ENCODE measurements at regions not wholly inside any gene's neighbourhood (a gene's known extent, or its start where the extent isn't known, plus 50 kb on each side); places are given as distances from the start of the nearest gene placed in this dataset.

- Histone ChIP-seq H2AFZ (ENCODE audit: low read length) (peak overlapping the region; percentile 18), H3K4me2 (ENCODE audit: insufficient read depth, low read length) (no peak overlapping the region), H3K4me1 (ENCODE audit: insufficient read depth, low read length) (peaks cover 4% of the 10 kb centered on the region), H3K9me3 (ENCODE audit: low read depth, low read length) (no peaks in the 10 kb centered on the region), H3K79me2 (ENCODE audit: insufficient read depth, low read length) (no peaks in the 10 kb centered on the region), H3K27ac (ENCODE audit: low read depth, low read length) (no peak overlapping the region), H4K20me1 (ENCODE audit: insufficient read depth, low read length) (no peaks in the 10 kb centered on the region), H3K4me3 (ENCODE audit: insufficient read depth, low read length) (no peak overlapping the region), H3K36me3 (ENCODE audit: insufficient read depth, low read length) (no peaks in the 10 kb centered on the region), H3K27me3 (ENCODE audit: insufficient read depth, low read length) (no peaks in the 10 kb centered on the region)
- DNase-seq (ENCODE audit: insufficient read length, low spot score, missing footprints) = no peak
- TF ChIP-seq CTCF (IDR thresholded peaks at IDR 0.05; ENCODE audit: extremely low read depth, low read depth, low read length) = no peak
Measured at GRCh38 chr11:86186386-86186785, 58.2 kb upstream of the EED start.

GRCh38 chr11:86185381-86185750 lies 59.2 kb upstream of the EED start:
- H4K20me1 ChIP-seq (ENCODE audit: insufficient read depth, low read length) = no peaks in the 10 kb centered on the region
- H3K4me1 ChIP-seq (ENCODE audit: insufficient read depth, low read length) = peaks cover 4% of the 10 kb centered on the region
- no peaks in the 10 kb centered on the region for H3K79me2 ChIP-seq (ENCODE audit: insufficient read depth, low read length)
- H2AFZ ChIP-seq (ENCODE audit: low read length) = no peak overlapping the region
- no peak for TF ChIP-seq CTCF (IDR thresholded peaks at IDR 0.05; ENCODE audit: extremely low read depth, low read depth, low read length)
- no peaks in the 10 kb centered on the region for H3K27me3 ChIP-seq (ENCODE audit: insufficient read depth, low read length)
- no peak overlapping the region for H3K27ac ChIP-seq (ENCODE audit: low read depth, low read length)
- H3K4me2 ChIP-seq (ENCODE audit: insufficient read depth, low read length) = no peak overlapping the region
- DNase-seq (ENCODE audit: insufficient read length, low spot score, missing footprints) = no peak
- H3K36me3 ChIP-seq (ENCODE audit: insufficient read depth, low read length) = no peaks in the 10 kb centered on the region
- H3K9me3 ChIP-seq (ENCODE audit: low read depth, low read length) = no peaks in the 10 kb centered on the region
- no peak overlapping the region for H3K4me3 ChIP-seq (ENCODE audit: insufficient read depth, low read length)

- Histone ChIP-seq H3K27ac (ENCODE audit: low read depth, low read length) (no peak overlapping the region), H3K36me3 (ENCODE audit: insufficient read depth, low read length) (no peaks in the 10 kb centered on the region), H3K4me2 (ENCODE audit: insufficient read depth, low read length) (no peak overlapping the region), H3K4me3 (ENCODE audit: insufficient read depth, low read length) (no peak overlapping the region), H2AFZ (ENCODE audit: low read length) (no peak overlapping the region), H3K27me3 (ENCODE audit: insufficient read depth, low read length) (no peaks in the 10 kb centered on the region), H4K20me1 (ENCODE audit: insufficient read depth, low read length) (no peaks in the 10 kb centered on the region), H3K79me2 (ENCODE audit: insufficient read depth, low read length) (no peaks in the 10 kb centered on the region), H3K4me1 (ENCODE audit: insufficient read depth, low read length) (peaks cover 4% of the 10 kb centered on the region), H3K9me3 (ENCODE audit: low read depth, low read length) (no peaks in the 10 kb centered on the region)
- no peak for TF ChIP-seq CTCF (IDR thresholded peaks at IDR 0.05; ENCODE audit: extremely low read depth, low read depth, low read length)
- DNase-seq (ENCODE audit: insufficient read length, low spot score, missing footprints) = no peak
Measured at GRCh38 chr11:86184728-86185380, 59.7 kb upstream of the EED start.

GRCh38 chr11:86183694-86184093 lies 60.9 kb upstream of the EED start:
- Histone ChIP-seq H3K4me2 (ENCODE audit: insufficient read depth, low read length) (no peak overlapping the region), H3K27ac (ENCODE audit: low read depth, low read length) (no peak overlapping the region), H3K9me3 (ENCODE audit: low read depth, low read length) (no peaks in the 10 kb centered on the region), H3K27me3 (ENCODE audit: insufficient read depth, low read length) (no peaks in the 10 kb centered on the region), H3K4me1 (ENCODE audit: insufficient read depth, low read length) (peaks cover 9% of the 10 kb centered on the region), H4K20me1 (ENCODE audit: insufficient read depth, low read length) (no peaks in the 10 kb centered on the region), H3K4me3 (ENCODE audit: insufficient read depth, low read length) (no peak overlapping the region), H3K79me2 (ENCODE audit: insufficient read depth, low read length) (no peaks in the 10 kb centered on the region), H2AFZ (ENCODE audit: low read length) (no peak overlapping the region), H3K36me3 (ENCODE audit: insufficient read depth, low read length) (no peaks in the 10 kb centered on the region)
- no peak for TF ChIP-seq CTCF (IDR thresholded peaks at IDR 0.05; ENCODE audit: extremely low read depth, low read depth, low read length)
- DNase-seq (ENCODE audit: insufficient read length, low spot score, missing footprints) = no peak

All from osteoblast (primary cell).